RCC 7860 (cell line): ENCODE measurements at regions not wholly inside any gene's neighbourhood (a gene's known extent, or its start where the extent isn't known, plus 50 kb on each side); places are given as distances from the start of the nearest gene placed in this dataset.
"Not testable (repeated sequence)": the region's sequence is repeated elsewhere in the genome, so short reads cannot be mapped to it uniquely, and the experiment has no call there.

Source experiments
- DNase-seq: peaks from one replicate; pipeline ENCODE4 v3.0.0-alpha.2; 2015; ENCODE audit warnings: low spot score
- FAIRE-seq: peaks from 2 replicates; lab custom pipeline; 2012; peaks lifted over from hg19 to GRCh38; lab: Jason Lieb, UNC

GRCh38 chr6:27775138-27775795 lies 136.9 kb downstream of the OR2B2 start:
- FAIRE-seq, DNase-seq: not testable (repeated sequence)

GRCh38 chr6:27774264-27774600 lies 138.0 kb downstream of the OR2B2 start:
- not testable (repeated sequence) for FAIRE-seq, DNase-seq

GRCh38 chr6:27773542-27774263 lies 138.5 kb downstream of the OR2B2 start:
- not testable (repeated sequence) for FAIRE-seq, DNase-seq

GRCh38 chr6:27772261-27773001 lies 139.8 kb downstream of the OR2B2 start:
- FAIRE-seq (no peak), DNase-seq (peak; percentile 24)

GRCh38 chr6:27771235-27771634 lies 141.0 kb downstream of the OR2B2 start:
- FAIRE-seq (no peak), DNase-seq (no peak)

- FAIRE-seq (no peak), DNase-seq (no peak)
Observed at GRCh38 chr6:27770724-27771123, 141.5 kb downstream of the OR2B2 start.

GRCh38 chr6:27768556-27768955 lies 143.6 kb downstream of the OR2B2 start:
- no peak for DNase-seq
- FAIRE-seq, result no peak

- DNase-seq (no peak), FAIRE-seq (no peak)
Observed at GRCh38 chr6:27767851-27768250, 144.3 kb downstream of the OR2B2 start.

- no peak for FAIRE-seq
Observed at GRCh38 chr6:27766405-27766804, 145.8 kb downstream of the OR2B2 start.

GRCh38 chr6:27765028-27765590 lies 147.1 kb downstream of the OR2B2 start:
- FAIRE-seq, result no peak

More at GRCh38 chr6:27766405-27766804, 145.8 kb downstream of the OR2B2 start:
- no peak for DNase-seq

GRCh38 chr6:27761391-27761790 lies 150.8 kb downstream of the OR2B2 start:
- no peak for FAIRE-seq
- no peak for DNase-seq

More at GRCh38 chr6:27765028-27765590, 147.1 kb downstream of the OR2B2 start:
- no peak for DNase-seq

- FAIRE-seq, result no peak
- no peak for DNase-seq
Observed at GRCh38 chr6:27760464-27760863, 151.7 kb downstream of the OR2B2 start.

GRCh38 chr6:27759930-27760329 lies 152.3 kb downstream of the OR2B2 start:
- DNase-seq, result no peak
- no peak for FAIRE-seq

GRCh38 chr6:27758491-27758890 lies 153.7 kb downstream of the OR2B2 start:
- FAIRE-seq (no peak), DNase-seq (no peak)

- DNase-seq, result no peak
- no peak for FAIRE-seq
Observed at GRCh38 chr6:27757307-27757706, 154.9 kb downstream of the OR2B2 start.

GRCh38 chr6:27755768-27756167 lies 156.4 kb downstream of the OR2B2 start:
- DNase-seq (no peak), FAIRE-seq (no peak)

GRCh38 chr6:27754408-27754782 lies 157.8 kb downstream of the OR2B2 start:
- no peak for FAIRE-seq

GRCh38 chr6:27753668-27754407 lies 158.4 kb downstream of the OR2B2 start:
- peak; percentile 79 for DNase-seq
- FAIRE-seq, result peak; percentile 74

More at GRCh38 chr6:27754408-27754782, 157.8 kb downstream of the OR2B2 start:
- no peak for DNase-seq

- FAIRE-seq (peak; percentile 70), DNase-seq (peak; percentile 69)
Observed at GRCh38 chr6:27752038-27752885, 159.9 kb downstream of the OR2B2 start.

- no peak for DNase-seq
- no peak for FAIRE-seq
Observed at GRCh38 chr6:27748661-27749060, 163.5 kb downstream of the OR2B2 start.
